Endothelial cell of umbilical vein (primary cell): ENCODE measurements at regions not wholly inside any gene's neighbourhood (a gene's known extent, or its start where the extent isn't known, plus 50 kb on each side); places are given as distances from the start of the nearest gene placed in this dataset.
"Not testable (repeated sequence)": the region's sequence is repeated elsewhere in the genome, so short reads cannot be mapped to it uniquely, and the experiment has no call there.

ENCODE experiments used
- BruUV-seq: library from RNA; stranded (reverse); fragments of 400-500 nt; replicated peaks from 2 replicates; lab custom pipeline; 2021; lab: Mats Ljungman, UMichigan
- CTCF ChIA-PET: fragments of 300-600, 350-600 bp; sonication (Branson Sonifier 250); formaldehyde crosslinking; loops from one replicate; lab custom pipeline; 2021; ENCODE audit warnings: antibody characterized with exemption, inconsistent platforms; lab: Charles Lee
- POLR2A ChIA-PET: fragments of 300-600, 350-600 bp; sonication (Branson Sonifier 250); formaldehyde crosslinking; loops from one replicate; lab custom pipeline; 2021; ENCODE audit warnings: antibody characterized with exemption, inconsistent platforms; lab: Charles Lee
- DNase-seq: peaks from one replicate; pipeline ENCODE4 v3.0.0-alpha.2; 2011; ENCODE audit warnings: low read depth, low spot score
- FAIRE-seq: peaks from 2 replicates; lab custom pipeline; 2011; peaks lifted over from hg19 to GRCh38; lab: Jason Lieb, UNC
- H2AFZ ChIP-seq: 2 replicates; pipeline ENCODE4 v1.6.0; 2012; ENCODE audit warnings: low read depth, low read length, control low read depth, inconsistent platforms
- H3K27ac ChIP-seq: 2 replicates; pipeline ENCODE4 v1.5.1; 2011; ENCODE audit warnings: low read depth, mild to moderate bottlenecking, control low read depth, low read length, moderate library complexity; ENCODE audit not compliant: insufficient read depth
- H3K27me3 ChIP-seq, 2 experiments: 2 replicates each; pipeline versions ENCODE4 v1.6.0 to v1.6.1; 2011; ENCODE audit warnings: low read length in 2 of 2, mixed read lengths in 1 of 2; ENCODE audit not compliant: control insufficient read depth in 2 of 2, insufficient read depth in 2 of 2
- H3K36me3 ChIP-seq, 2 experiments: 2 replicates in 1 of 2; 3 replicates in 1 of 2; pipeline ENCODE4 v1.5.1; 2011; ENCODE audit warnings: low read length in 2 of 2, mild to moderate bottlenecking in 1 of 2, moderate library complexity in 1 of 2; ENCODE audit not compliant: control insufficient read depth in 2 of 2, insufficient read depth in 2 of 2; ENCODE audit errors: extremely low read depth in 1 of 2
- H3K4me1 ChIP-seq: 3 replicates; pipeline ENCODE4 v1.5.1; 2011; ENCODE audit warnings: mild to moderate bottlenecking, low read length; ENCODE audit not compliant: control insufficient read depth, insufficient read depth; ENCODE audit errors: extremely low read depth
- H3K4me2 ChIP-seq: 2 replicates; pipeline ENCODE4 v1.6.1; 2011; ENCODE audit warnings: low read length, control low read depth, mixed read lengths; ENCODE audit not compliant: insufficient read depth
- H3K4me3 ChIP-seq, 3 experiments: fragments of 200-600 bp in 1 of 3; sonication (generic), shearing (Covaris generic) in 1 of 3; replicated peaks in 1 of 3; 2 replicates each; pipeline ENCODE4 v1.5.1; 2011 to 2016; ENCODE audit warnings: control low read depth in 3 of 3, low read length in 3 of 3, mild to moderate bottlenecking in 2 of 3, inconsistent platforms in 1 of 3, low read depth in 1 of 3, moderate library complexity in 1 of 3; ENCODE audit not compliant: insufficient read depth in 1 of 3
- H3K79me2 ChIP-seq: 2 replicates; pipeline ENCODE4 v1.6.0; 2012; ENCODE audit warnings: low read length, inconsistent platforms; ENCODE audit not compliant: control insufficient read depth, insufficient read depth
- H3K9ac ChIP-seq: replicated peaks from 2 replicates; pipeline ENCODE3; 2011; ENCODE audit warnings: low read length, control low read depth; ENCODE audit not compliant: insufficient read depth; ENCODE audit errors: extremely low read depth
- H3K9me1 ChIP-seq: replicated peaks from 3 replicates; pipeline ENCODE4 v1.6.0; 2011; ENCODE audit warnings: mild to moderate bottlenecking, low read length; ENCODE audit not compliant: control insufficient read depth, insufficient read depth; ENCODE audit errors: extremely low read depth
- H3K9me3 ChIP-seq: replicated peaks from 2 replicates; pipeline ENCODE4 v1.5.1; 2012; ENCODE audit warnings: low read length, inconsistent platforms; ENCODE audit not compliant: control insufficient read depth, insufficient read depth
- H4K20me1 ChIP-seq: replicated peaks from 2 replicates; pipeline ENCODE3; 2011; ENCODE audit warnings: mild to moderate bottlenecking, low read length; ENCODE audit not compliant: control insufficient read depth, insufficient read depth; ENCODE audit errors: extremely low read depth
- CTCF ChIP-seq, 2 donors: IDR thresholded peaks; 1 replicate in 1 of 2; 2 replicates in 1 of 2; pipeline ENCODE4 v1.5.1; 2011; ENCODE audit warnings: low read length in 2 of 2, mild to moderate bottlenecking in 2 of 2, moderate library complexity in 2 of 2, control low read depth in 1 of 2, inconsistent platforms in 1 of 2, low read depth in 1 of 2; ENCODE audit not compliant: insufficient read depth in 1 of 2; ENCODE audit errors: extremely low read depth in 1 of 2
- EZH2 ChIP-seq: IDR thresholded peaks from 2 replicates; pipeline ENCODE4 v1.6.1; 2012; ENCODE audit warnings: borderline replicate concordance, low read depth, mild to moderate bottlenecking, moderate library complexity, low read length, inconsistent platforms; ENCODE audit not compliant: severe bottlenecking
- FOS ChIP-seq: IDR thresholded peaks from 2 replicates; pipeline ENCODE4 v1.6.1; 2011; ENCODE audit warnings: mild to moderate bottlenecking, low read length, moderate library complexity, borderline replicate concordance; ENCODE audit not compliant: insufficient read depth
- GATA2 ChIP-seq: IDR thresholded peaks from 2 replicates; pipeline ENCODE4 v1.7.0; 2011; ENCODE audit warnings: low read depth, mild to moderate bottlenecking, moderate library complexity, mixed read lengths, low read length; ENCODE audit not compliant: insufficient read length, insufficient read depth
- JUN ChIP-seq: IDR thresholded peaks from 2 replicates; pipeline ENCODE4 v1.6.1; 2011; ENCODE audit warnings: borderline replicate concordance, low read depth; ENCODE audit not compliant: insufficient read length, insufficient read depth
- MAX ChIP-seq: IDR thresholded peaks from 2 replicates; pipeline ENCODE4 v1.6.1; 2011; ENCODE audit not compliant: insufficient read depth, insufficient read length
- MYC ChIP-seq: IDR thresholded peaks from one replicate; pipeline ENCODE4 v1.6.1; 2011; ENCODE audit warnings: mild to moderate bottlenecking, low read depth, low read length
- POLR2A ChIP-seq: IDR thresholded peaks from 2 replicates; pipeline ENCODE4 v1.6.1; 2012; ENCODE audit warnings: low read depth, mild to moderate bottlenecking, control low read depth, low read length
- POLR2AphosphoS5 ChIP-seq: IDR thresholded peaks from 2 replicates; pipeline ENCODE4 v1.6.1; 2012; ENCODE audit warnings: low read depth, mild to moderate bottlenecking, control low read depth, low read length, moderate library complexity; ENCODE audit not compliant: insufficient read depth
- dilution Hi-C: fragments of 300-500 bp; cut with MboI; formaldehyde crosslinking; loops from one replicate; pipeline ENCODE4 v1.15.0; 2019; ENCODE audit warnings: low sequenced_read_pairs; ENCODE audit not compliant: extremely low pct_ligation_motif_present
- intact Hi-C: fragments of 100-400 bp; cut with micrococcal nuclease; formaldehyde crosslinking; loops from one replicate; pipeline ENCODE4 v1.10.0; 2022

- Histone ChIP-seq H3K9me3 (no peaks in the 10 kb centered on the region), H3K9ac (no peak overlapping the region), H3K79me2 (no peaks in the 10 kb centered on the region), H3K4me2 (no peak overlapping the region), H2AFZ (no peak overlapping the region), H3K9me1 (no peaks in the 10 kb centered on the region), H3K27me3 (no peaks in the 10 kb centered on the region), H3K27ac (no peak overlapping the region), H3K4me1 (no peaks in the 10 kb centered on the region), H3K36me3 (no peaks in the 10 kb centered on the region), H4K20me1 (no peaks in the 10 kb centered on the region), H3K4me3 (no peak overlapping the region)
- no TSS peak for BruUV-seq
- TF ChIP-seq JUN (no peak), EZH2 (no peak), POLR2AphosphoS5 (no peak), CTCF (IDR thresholded peaks at IDR 0.05; ENCODE audit: extremely low read depth in 1 of 2, insufficient read depth in 1 of 2, low read depth in 1 of 2, low read length in 2 of 2) (no peak), FOS (no peak), MAX (no peak), MYC (no peak), POLR2A (no peak), GATA2 (no peak)
- dilution Hi-C loops (no loop called here), intact Hi-C loops (no loop called here)
- DNase-seq (no peak), FAIRE-seq (no peak)
- ChIA-PET POLR2A (no interaction called here), CTCF (interaction anchor here (1.4 kb wide), 1 partner anchor 15 kb away, joined by 3 read pairs; no protein-coding TSS in a partner anchor)
These were observed 172.3 kb upstream of the TPM1 start for GRCh38 chr15:62870216-62870615.

GRCh38 chr15:62870701-62871100 lies 171.8 kb upstream of the TPM1 start:
- H3K4me2 ChIP-seq, BruUV-seq, H3K9me1 ChIP-seq, FAIRE-seq, H3K9me3 ChIP-seq, H3K4me3 ChIP-seq, intact Hi-C loops, H3K36me3 ChIP-seq, H3K27ac ChIP-seq, H3K27me3 ChIP-seq, H2AFZ ChIP-seq, H4K20me1 ChIP-seq, dilution Hi-C loops, POLR2A ChIA-PET, DNase-seq, H3K9ac ChIP-seq, CTCF ChIA-PET, H3K4me1 ChIP-seq, H3K79me2 ChIP-seq: not testable (repeated sequence)
